ENCODE measurements at regions not wholly inside any gene's neighbourhood (a gene's known extent, or its start where the extent isn't known, plus 50 kb on each side); places are given as distances from the start of the nearest gene placed in this dataset.

GRCh38 chr4:125808570-125808969, 493.8 kb downstream of the FAT4 start:
- Mint-ChIP-seq H3K4me3 (no peak overlapping the region), H3K36me3 (ENCODE audit: low read depth) (no peaks in the 10 kb centered on the region), H3K9me3 (no peaks in the 10 kb centered on the region), H3K27me3 (no peaks in the 10 kb centered on the region), H3K27ac (no peak overlapping the region), H3K4me1 (no peaks in the 10 kb centered on the region)
- ChIA-PET CTCF (no interaction called here), POLR2A (no interaction called here)
- no peak for DNase-seq

GRCh38 chr4:125811892-125812291, 497.1 kb downstream of the FAT4 start:
- peaks cover 5% of the 10 kb centered on the region for H3K9me3 Mint-ChIP-seq
- H3K27ac Mint-ChIP-seq: no peak overlapping the region
- ChIA-PET POLR2A (no interaction called here), CTCF (no interaction called here)
- no peaks in the 10 kb centered on the region for H3K36me3 Mint-ChIP-seq (ENCODE audit: low read depth)
- no peaks in the 10 kb centered on the region for H3K27me3 Mint-ChIP-seq
- DNase-seq: no peak
- H3K4me1 Mint-ChIP-seq: no peaks in the 10 kb centered on the region
- no peak overlapping the region for H3K4me3 Mint-ChIP-seq

- peaks cover 3% of the 10 kb centered on the region for H3K9me3 Mint-ChIP-seq
- ChIA-PET CTCF (no interaction called here), POLR2A (no interaction called here)
- H3K27me3 Mint-ChIP-seq: no peaks in the 10 kb centered on the region
- DNase-seq: no peak
- no peak overlapping the region for H3K27ac Mint-ChIP-seq
- no peaks in the 10 kb centered on the region for H3K4me1 Mint-ChIP-seq
- H3K36me3 Mint-ChIP-seq (ENCODE audit: low read depth): no peaks in the 10 kb centered on the region
- H3K4me3 Mint-ChIP-seq: no peak overlapping the region
These were observed 512.3 kb downstream of the FAT4 start for GRCh38 chr4:125826801-125827695.

DNA sequence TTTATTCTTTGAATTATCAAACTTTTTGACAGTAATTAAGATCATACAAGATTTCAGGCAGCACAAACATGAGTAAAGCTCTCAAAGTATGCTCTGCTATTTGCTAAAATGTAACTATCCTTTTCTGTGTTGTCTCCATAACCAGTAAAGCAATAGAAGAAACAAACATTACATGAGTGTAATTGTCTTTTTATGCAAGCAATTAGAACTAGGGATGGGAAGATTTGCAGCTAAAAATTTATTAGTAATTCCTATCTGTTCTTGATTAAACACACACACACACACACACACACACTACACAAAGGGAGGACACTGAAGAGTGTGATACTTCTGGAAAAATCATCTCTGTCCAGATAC, 512.9 kb downstream of the FAT4 start:
- no peak for DNase-seq
- POLR2A ChIA-PET: no interaction called here
- CTCF ChIA-PET: no interaction called here
- H3K9me3 Mint-ChIP-seq: peaks cover 6% of the 10 kb centered on the region
- no peak overlapping the region for H3K27ac Mint-ChIP-seq
- no peaks in the 10 kb centered on the region for H3K36me3 Mint-ChIP-seq (ENCODE audit: low read depth)
- no peak overlapping the region for H3K4me3 Mint-ChIP-seq
- no peaks in the 10 kb centered on the region for H3K4me1 Mint-ChIP-seq
- H3K27me3 Mint-ChIP-seq: no peaks in the 10 kb centered on the region

GRCh38 chr4:125828346-125828745, 513.6 kb downstream of the FAT4 start:
- H3K4me1 Mint-ChIP-seq: no peaks in the 10 kb centered on the region
- CTCF ChIA-PET: no interaction called here
- H3K27ac Mint-ChIP-seq: no peak overlapping the region
- H3K27me3 Mint-ChIP-seq: no peaks in the 10 kb centered on the region
- POLR2A ChIA-PET: no interaction called here
- DNase-seq: no peak
- H3K36me3 Mint-ChIP-seq (ENCODE audit: low read depth): no peaks in the 10 kb centered on the region
- H3K4me3 Mint-ChIP-seq: no peak overlapping the region
- H3K9me3 Mint-ChIP-seq: peaks cover 6% of the 10 kb centered on the region

- Mint-ChIP-seq H3K9me3 (peaks cover 4% of the 10 kb centered on the region), H3K27ac (no peak overlapping the region), H3K4me3 (no peak overlapping the region), H3K27me3 (no peaks in the 10 kb centered on the region), H3K4me1 (no peaks in the 10 kb centered on the region), H3K36me3 (ENCODE audit: low read depth) (no peaks in the 10 kb centered on the region)
- no peak for DNase-seq
- ChIA-PET POLR2A (no interaction called here), CTCF (no interaction called here)
These were observed 517.4 kb downstream of the FAT4 start for GRCh38 chr4:125832161-125832560.

DNA sequence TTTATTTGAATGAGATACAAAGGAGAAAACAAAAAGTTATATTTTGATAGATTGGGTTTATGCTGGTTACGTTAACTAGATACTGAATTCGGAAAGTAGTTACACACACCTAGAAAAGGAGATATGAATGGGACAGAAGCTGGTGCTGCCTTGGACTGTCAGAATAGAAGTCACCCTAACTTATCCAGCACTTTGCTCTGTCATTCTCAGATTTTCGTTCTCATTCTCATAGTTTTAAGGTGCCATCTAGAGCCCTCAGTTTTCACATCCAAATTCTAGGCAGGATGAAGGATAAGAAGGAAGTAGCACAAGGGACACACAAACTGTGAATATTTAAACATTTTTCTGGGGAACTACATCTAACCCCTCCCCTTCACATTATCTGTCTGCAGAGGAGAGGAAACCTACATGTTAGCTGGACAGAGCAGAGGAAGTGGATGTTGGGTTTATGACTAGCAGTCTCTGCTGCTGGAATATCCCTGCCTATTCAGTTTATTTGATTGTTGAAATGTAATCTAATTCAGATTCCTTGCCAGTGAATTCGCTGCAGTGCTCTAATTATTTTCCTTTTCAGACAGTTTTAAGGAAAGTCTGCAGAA, 521.9 kb downstream of the FAT4 start:
- Mint-ChIP-seq H3K4me3 (no peak overlapping the region), H3K36me3 (ENCODE audit: low read depth) (no peaks in the 10 kb centered on the region), H3K27ac (no peak overlapping the region), H3K4me1 (no peaks in the 10 kb centered on the region), H3K27me3 (no peaks in the 10 kb centered on the region), H3K9me3 (peaks cover 4% of the 10 kb centered on the region)
- POLR2A ChIA-PET: no interaction called here
- CTCF ChIA-PET: no interaction called here
- no peak for DNase-seq

GRCh38 chr4:125837493-125838201, 522.9 kb downstream of the FAT4 start:
- no peak for DNase-seq
- Mint-ChIP-seq H3K4me1 (no peaks in the 10 kb centered on the region), H3K27me3 (no peaks in the 10 kb centered on the region), H3K27ac (no peak overlapping the region), H3K36me3 (ENCODE audit: low read depth) (no peaks in the 10 kb centered on the region), H3K9me3 (no peaks in the 10 kb centered on the region), H3K4me3 (no peak overlapping the region)
- POLR2A ChIA-PET: no interaction called here
- CTCF ChIA-PET: no interaction called here

DNA sequence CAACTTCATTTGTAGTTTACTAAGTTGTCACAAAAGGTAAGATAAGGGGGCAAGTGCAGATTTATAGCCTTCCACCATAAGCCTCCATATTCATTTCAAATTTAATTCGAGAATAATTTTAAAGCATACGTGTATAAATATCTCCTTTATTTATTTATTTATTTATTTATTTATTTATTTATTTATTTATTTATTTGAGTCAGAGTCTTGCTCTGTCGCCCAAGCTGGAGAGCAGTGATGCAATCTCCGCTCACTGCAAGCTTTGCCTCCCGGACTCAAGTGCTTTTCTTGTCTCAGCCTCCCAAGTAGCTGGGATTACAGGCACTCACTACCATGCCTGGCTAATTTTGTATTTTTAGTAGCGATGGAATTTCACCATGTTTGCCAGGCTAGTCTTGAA, 523.4 kb downstream of the FAT4 start:
- Mint-ChIP-seq H3K27ac (no peak overlapping the region), H3K36me3 (ENCODE audit: low read depth) (no peaks in the 10 kb centered on the region), H3K9me3 (no peaks in the 10 kb centered on the region), H3K4me1 (no peaks in the 10 kb centered on the region), H3K4me3 (no peak overlapping the region), H3K27me3 (no peaks in the 10 kb centered on the region)
- no peak for DNase-seq
- POLR2A ChIA-PET: no interaction called here
- CTCF ChIA-PET: no interaction called here

- CTCF ChIA-PET: no interaction called here
- POLR2A ChIA-PET: no interaction called here
- H3K27ac Mint-ChIP-seq: no peak overlapping the region
These were observed 524.2 kb downstream of the FAT4 start for GRCh38 chr4:125838924-125839323.

GRCh38 chr4:125843947-125844346, 529.2 kb downstream of the FAT4 start:
- CTCF ChIA-PET: no interaction called here
- H3K27me3 Mint-ChIP-seq: no peaks in the 10 kb centered on the region
- no peaks in the 10 kb centered on the region for H3K4me1 Mint-ChIP-seq
- no peak overlapping the region for H3K27ac Mint-ChIP-seq
- no peaks in the 10 kb centered on the region for H3K9me3 Mint-ChIP-seq
- DNase-seq: no peak
- POLR2A ChIA-PET: no interaction called here
- H3K4me3 Mint-ChIP-seq: no peak overlapping the region
- no peaks in the 10 kb centered on the region for H3K36me3 Mint-ChIP-seq (ENCODE audit: low read depth)

More at GRCh38 chr4:125838924-125839323, 524.2 kb downstream of the FAT4 start:
- DNase-seq: no peak
- no peaks in the 10 kb centered on the region for H3K27me3 Mint-ChIP-seq
- no peaks in the 10 kb centered on the region for H3K36me3 Mint-ChIP-seq (ENCODE audit: low read depth)
- H3K4me1 Mint-ChIP-seq: no peaks in the 10 kb centered on the region
- H3K4me3 Mint-ChIP-seq: no peak overlapping the region
- no peaks in the 10 kb centered on the region for H3K9me3 Mint-ChIP-seq

GRCh38 chr4:125847518-125847917, 532.8 kb downstream of the FAT4 start:
- ChIA-PET POLR2A (no interaction called here), CTCF (no interaction called here)
- Mint-ChIP-seq H3K36me3 (ENCODE audit: low read depth) (no peaks in the 10 kb centered on the region), H3K27me3 (no peaks in the 10 kb centered on the region), H3K9me3 (no peaks in the 10 kb centered on the region), H3K4me1 (no peaks in the 10 kb centered on the region), H3K27ac (no peak overlapping the region), H3K4me3 (no peak overlapping the region)
- no peak for DNase-seq

- H3K27ac Mint-ChIP-seq: no peak overlapping the region
- no peaks in the 10 kb centered on the region for H3K9me3 Mint-ChIP-seq
- H3K36me3 Mint-ChIP-seq (ENCODE audit: low read depth): no peaks in the 10 kb centered on the region
- H3K4me3 Mint-ChIP-seq: no peak overlapping the region
- no peaks in the 10 kb centered on the region for H3K27me3 Mint-ChIP-seq
- ChIA-PET CTCF (no interaction called here), POLR2A (no interaction called here)
- DNase-seq: no peak
- H3K4me1 Mint-ChIP-seq: no peaks in the 10 kb centered on the region
These were observed 535.1 kb downstream of the FAT4 start for GRCh38 chr4:125849869-125850268.

All from activated CD4-positive, alpha-beta memory T cell treated with anti-CD3 and anti-CD28 coated beads, Interleukin-2, amount 10 ng/mL, durations not matched to agents 7 days and 5 days (primary cell).